ENCODE measurements at regions not wholly inside any gene's neighbourhood (a gene's known extent, or its start where the extent isn't known, plus 50 kb on each side); places are given as distances from the start of the nearest gene placed in this dataset.

DNA sequence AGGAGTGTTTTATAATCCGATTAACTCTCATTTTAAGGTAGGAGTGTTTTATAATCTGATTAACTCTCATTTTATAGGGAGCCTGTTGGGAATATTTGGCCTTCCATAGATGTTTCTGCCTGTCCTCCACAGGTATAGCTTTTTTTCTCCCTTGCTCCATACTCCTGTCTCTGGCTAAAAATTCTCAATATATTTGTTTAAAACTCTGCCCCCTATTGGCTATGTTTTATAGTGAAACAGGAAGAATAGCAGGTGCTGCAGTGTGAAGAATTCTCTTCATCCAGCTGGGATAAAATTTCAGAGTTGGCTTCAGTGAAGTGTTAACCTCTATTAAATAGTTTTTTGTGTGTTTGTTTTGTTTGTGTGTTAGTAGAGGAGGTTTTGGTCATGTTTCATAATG is 1046.0 kb upstream of the TMEFF2 start:
- DNase-seq (ENCODE audit: low spot score in 2 of 2): no peak
- WGBS: 88% methylated on average over 1 of the region's 1 CpG

DNA sequence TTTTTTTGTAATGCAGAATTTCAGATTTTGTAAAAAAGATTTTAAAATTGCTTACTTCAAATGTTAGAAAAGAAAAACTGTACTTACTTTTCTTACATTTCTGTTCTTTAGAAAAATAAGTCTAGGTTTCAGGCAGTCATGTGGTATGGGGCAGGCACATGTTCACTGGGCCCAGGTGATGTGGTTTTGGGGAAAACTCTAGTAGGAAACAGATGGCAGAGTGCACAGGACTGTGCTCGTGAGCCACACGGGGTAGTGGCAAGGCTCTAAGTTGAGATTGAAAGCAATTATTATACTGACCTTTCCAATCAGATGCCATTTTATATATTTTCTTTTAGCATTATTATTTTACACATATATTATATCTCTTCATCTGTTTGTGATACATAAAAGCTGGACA is 1036.9 kb upstream of the TMEFF2 start:
- no peaks in the 10 kb centered on the region for H3K27me3 ChIP-seq
- WGBS: 77% methylated on average over 2 of the region's 2 CpGs
- no peak for DNase-seq (ENCODE audit: low spot score in 2 of 2)
- no peak overlapping the region for H3K27ac ChIP-seq
- no peak overlapping the region for H3K4me3 ChIP-seq
- TF ChIP-seq POLR2AphosphoS5 (IDR thresholded peaks at IDR 0.05) (no peak), POLR2A (IDR thresholded peaks at IDR 0.05) (no peak), EP300 (IDR thresholded peaks at IDR 0.05) (no peak)
- TF ChIP-seq, protein P1, sequence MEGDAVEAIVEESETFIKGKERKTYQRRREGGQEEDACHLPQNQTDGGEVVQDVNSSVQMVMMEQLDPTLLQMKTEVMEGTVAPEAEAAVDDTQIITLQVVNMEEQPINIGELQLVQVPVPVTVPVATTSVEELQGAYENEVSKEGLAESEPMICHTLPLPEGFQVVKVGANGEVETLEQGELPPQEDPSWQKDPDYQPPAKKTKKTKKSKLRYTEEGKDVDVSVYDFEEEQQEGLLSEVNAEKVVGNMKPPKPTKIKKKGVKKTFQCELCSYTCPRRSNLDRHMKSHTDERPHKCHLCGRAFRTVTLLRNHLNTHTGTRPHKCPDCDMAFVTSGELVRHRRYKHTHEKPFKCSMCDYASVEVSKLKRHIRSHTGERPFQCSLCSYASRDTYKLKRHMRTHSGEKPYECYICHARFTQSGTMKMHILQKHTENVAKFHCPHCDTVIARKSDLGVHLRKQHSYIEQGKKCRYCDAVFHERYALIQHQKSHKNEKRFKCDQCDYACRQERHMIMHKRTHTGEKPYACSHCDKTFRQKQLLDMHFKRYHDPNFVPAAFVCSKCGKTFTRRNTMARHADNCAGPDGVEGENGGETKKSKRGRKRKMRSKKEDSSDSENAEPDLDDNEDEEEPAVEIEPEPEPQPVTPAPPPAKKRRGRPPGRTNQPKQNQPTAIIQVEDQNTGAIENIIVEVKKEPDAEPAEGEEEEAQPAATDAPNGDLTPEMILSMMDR (IDR thresholded peaks at IDR 0.05): no peak
- no peaks in the 10 kb centered on the region for H3K9me3 ChIP-seq
- no peaks in the 10 kb centered on the region for H3K4me1 ChIP-seq
- no peaks in the 10 kb centered on the region for H3K36me3 ChIP-seq

More for the DNA sequence above, 1046.0 kb upstream of the TMEFF2 start:
- TF ChIP-seq EP300 (IDR thresholded peaks at IDR 0.05): no peak
- TF ChIP-seq POLR2A (IDR thresholded peaks at IDR 0.05): no peak
- no peak for TF ChIP-seq POLR2AphosphoS5 (IDR thresholded peaks at IDR 0.05)
- TF ChIP-seq, protein P1 (IDR thresholded peaks at IDR 0.05): no peak
- H3K9me3 ChIP-seq: no peaks in the 10 kb centered on the region
- no peak overlapping the region for H3K27ac ChIP-seq
- H3K4me3 ChIP-seq: no peak overlapping the region
- H3K36me3 ChIP-seq: no peaks in the 10 kb centered on the region
- no peaks in the 10 kb centered on the region for H3K4me1 ChIP-seq
- H3K27me3 ChIP-seq: no peaks in the 10 kb centered on the region

DNA sequence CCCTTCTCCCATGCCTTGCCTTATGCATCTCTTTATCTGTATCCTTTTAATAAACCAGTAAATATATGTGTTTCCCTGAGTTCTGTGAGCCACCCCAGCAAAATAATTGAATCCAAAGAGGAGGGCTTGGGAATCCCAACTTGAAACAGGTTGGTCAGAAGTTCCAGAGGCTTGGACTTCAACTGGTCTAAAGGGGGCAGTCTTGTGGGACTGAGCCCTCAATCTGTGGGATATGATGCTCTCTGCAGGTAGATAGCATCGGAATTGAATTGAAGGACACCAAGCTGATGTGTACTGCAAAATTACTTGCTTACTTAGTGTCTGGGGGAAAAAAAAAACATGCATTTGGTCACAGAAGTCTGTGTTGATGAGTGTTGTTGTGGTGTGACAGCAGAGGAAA is 1033.5 kb upstream of the TMEFF2 start:
- Histone ChIP-seq H3K4me1 (no peaks in the 10 kb centered on the region), H3K9me3 (no peaks in the 10 kb centered on the region), H3K27ac (no peak overlapping the region), H3K36me3 (no peaks in the 10 kb centered on the region), H3K27me3 (no peaks in the 10 kb centered on the region), H3K4me3 (no peak overlapping the region)
- WGBS: 88% methylated on average over 1 of the region's 1 CpG
- no peak for TF ChIP-seq POLR2AphosphoS5 (IDR thresholded peaks at IDR 0.05)
- TF ChIP-seq POLR2A (IDR thresholded peaks at IDR 0.05): no peak
- TF ChIP-seq EP300 (IDR thresholded peaks at IDR 0.05): no peak
- TF ChIP-seq, protein P1 (IDR thresholded peaks at IDR 0.05): no peak
- DNase-seq (ENCODE audit: low spot score in 2 of 2): no peak

DNA sequence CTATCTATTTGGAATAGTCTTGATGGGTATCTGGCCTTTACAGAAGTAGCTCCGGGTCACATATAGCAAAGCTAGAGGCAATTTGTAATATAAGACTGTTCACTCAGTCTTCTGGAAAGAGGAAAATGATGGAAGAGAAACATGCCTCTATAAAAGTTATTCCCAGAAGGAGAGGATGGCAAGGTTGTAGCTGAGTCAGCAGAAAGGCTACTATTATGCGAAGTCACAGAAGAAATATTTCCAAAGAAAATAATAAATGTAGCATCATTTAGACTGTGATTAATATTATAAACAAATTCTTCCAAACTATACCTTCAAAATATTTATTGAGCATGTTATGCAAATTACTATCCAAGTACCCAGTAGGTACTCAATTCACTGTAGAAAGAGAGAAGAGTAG is 1027.7 kb upstream of the TMEFF2 start:
- no peaks in the 10 kb centered on the region for H3K27me3 ChIP-seq
- DNase-seq (ENCODE audit: low spot score in 2 of 2): no peak
- no peak overlapping the region for H3K4me3 ChIP-seq
- TF ChIP-seq EP300 (IDR thresholded peaks at IDR 0.05) (no peak), POLR2A (IDR thresholded peaks at IDR 0.05) (no peak), POLR2AphosphoS5 (IDR thresholded peaks at IDR 0.05) (no peak)
- TF ChIP-seq, protein P1 (IDR thresholded peaks at IDR 0.05): no peak
- H3K9me3 ChIP-seq: no peaks in the 10 kb centered on the region
- no peaks in the 10 kb centered on the region for H3K4me1 ChIP-seq
- no peaks in the 10 kb centered on the region for H3K36me3 ChIP-seq
- no peak overlapping the region for H3K27ac ChIP-seq
- WGBS: 84% methylated on average over 2 of the region's 2 CpGs

DNA sequence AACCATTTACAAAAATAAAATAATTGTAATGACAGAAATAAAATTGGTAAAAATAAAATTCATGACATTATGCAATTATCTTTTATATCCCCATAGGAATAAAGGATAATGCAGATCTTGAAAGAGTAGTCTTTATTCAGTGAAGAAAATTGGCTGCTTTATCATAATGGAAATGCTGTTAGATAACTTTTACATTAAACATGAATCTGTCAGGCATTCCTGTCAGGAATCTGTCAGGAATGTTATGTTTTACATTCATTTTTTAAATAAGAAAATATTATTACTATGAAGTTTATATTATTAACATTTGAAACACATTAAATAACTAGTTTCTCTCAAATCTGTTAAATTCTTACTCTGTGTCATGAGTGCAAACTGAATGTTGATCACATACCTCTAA is 1024.7 kb upstream of the TMEFF2 start:
- H3K4me3 ChIP-seq: no peak overlapping the region
- TF ChIP-seq EP300 (IDR thresholded peaks at IDR 0.05) (no peak), POLR2AphosphoS5 (IDR thresholded peaks at IDR 0.05) (no peak), POLR2A (IDR thresholded peaks at IDR 0.05) (no peak)
- TF ChIP-seq, protein P1 (IDR thresholded peaks at IDR 0.05): no peak
- no peaks in the 10 kb centered on the region for H3K4me1 ChIP-seq
- no peaks in the 10 kb centered on the region for H3K36me3 ChIP-seq
- H3K27me3 ChIP-seq: no peaks in the 10 kb centered on the region
- DNase-seq (ENCODE audit: low spot score in 2 of 2): no peak
- no peaks in the 10 kb centered on the region for H3K9me3 ChIP-seq
- no peak overlapping the region for H3K27ac ChIP-seq

All from suprapubic skin (tissue), 4 donors.